ENCODE measurements at regions not wholly inside any gene's neighbourhood (a gene's known extent, or its start where the extent isn't known, plus 50 kb on each side); places are given as distances from the start of the nearest gene placed in this dataset.
"Not testable (repeated sequence)": the region's sequence is repeated elsewhere in the genome, so short reads cannot be mapped to it uniquely, and the experiment has no call there.

DNA sequence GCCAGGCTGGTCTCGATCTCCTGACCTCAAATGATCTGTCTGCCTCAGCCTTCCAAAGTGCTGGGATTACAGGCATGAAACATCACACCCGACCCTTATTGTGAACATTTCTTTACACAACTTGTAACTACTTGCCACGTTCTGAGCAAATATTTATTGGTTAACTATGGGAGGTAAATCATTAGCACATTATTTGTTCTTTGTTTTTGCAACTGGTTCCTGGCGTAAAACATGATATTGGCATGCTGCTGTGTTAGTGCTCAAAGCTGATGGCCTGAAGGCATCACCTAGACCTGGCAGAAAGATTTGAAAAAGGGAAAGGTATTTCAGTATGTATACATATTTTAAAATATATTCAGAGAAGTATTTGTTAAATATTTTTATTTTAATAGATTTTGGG, 438.3 kb upstream of the PRKX start:
- DNase-seq (ENCODE audit: extremely low read depth in 1 of 11, low read depth in 9 of 11, low spot score in 4 of 11) = no peak

DNA sequence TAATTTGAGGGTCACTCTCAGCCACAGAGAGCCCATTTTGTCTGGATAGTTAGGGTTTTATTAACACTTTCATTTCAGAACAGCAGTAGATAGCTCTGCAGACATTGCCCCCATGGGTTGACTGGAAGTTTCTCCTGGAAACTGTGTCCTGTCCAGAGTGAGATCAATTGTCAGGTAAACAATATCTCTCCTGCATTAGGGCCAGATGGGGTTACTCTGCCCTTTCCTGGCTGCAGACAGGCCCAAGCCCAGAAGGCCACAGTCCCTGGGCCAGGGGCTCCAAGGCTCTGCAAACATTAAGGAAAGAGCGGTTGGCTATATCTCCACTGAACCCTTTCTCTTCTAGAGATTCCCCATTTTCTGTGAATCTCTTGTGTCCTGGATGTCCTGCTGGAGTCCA, 436.8 kb upstream of the PRKX start:
- DNase-seq (ENCODE audit: extremely low read depth in 1 of 11, low read depth in 9 of 11, low spot score in 4 of 11) = no peak

- no peak for DNase-seq (ENCODE audit: extremely low read depth in 1 of 11, low read depth in 9 of 11, low spot score in 4 of 11)
Observed at GRCh38 chrX:4129626-4130025, 416.2 kb upstream of the PRKX start.

DNA sequence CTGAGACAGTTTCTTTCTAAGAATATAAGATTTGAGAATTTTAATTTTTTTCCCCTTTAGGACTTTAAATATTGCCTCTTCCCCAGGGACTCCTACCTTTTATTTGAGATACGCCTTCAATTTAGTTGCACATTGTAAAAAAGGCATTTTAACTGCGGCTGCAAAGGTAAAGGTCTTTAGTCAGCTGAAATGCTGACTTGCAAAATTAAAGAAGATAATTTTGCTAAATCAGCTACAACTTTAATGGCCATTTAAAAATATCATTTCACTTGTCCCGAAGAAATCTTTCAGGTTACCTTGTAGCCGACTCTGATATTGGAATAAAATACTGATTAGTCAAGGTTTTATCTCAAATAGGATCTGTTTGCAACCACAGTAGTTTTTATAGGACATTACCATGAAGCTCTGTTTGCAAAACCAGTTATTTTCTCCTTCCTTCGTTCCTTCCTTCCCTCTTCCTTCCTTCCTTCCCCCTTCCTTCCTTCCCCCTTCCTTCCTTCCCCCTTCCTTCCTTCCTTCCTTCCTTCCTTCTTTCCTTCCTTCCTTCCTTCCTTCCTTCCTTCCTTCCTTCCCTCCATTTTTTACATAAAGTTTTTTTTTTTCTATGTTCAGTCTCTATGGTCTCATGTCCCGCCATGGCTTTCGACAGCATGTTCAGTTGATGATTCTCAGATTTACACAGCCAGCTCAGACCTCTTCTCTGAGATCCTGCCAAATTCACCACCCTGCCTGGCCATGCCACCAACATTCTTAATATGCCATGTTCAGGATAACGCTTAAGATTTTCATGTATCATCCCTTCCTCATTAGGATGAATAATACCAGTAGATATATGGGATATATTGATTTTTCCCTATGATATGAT, 405.4 kb upstream of the PRKX start:
- no peak for DNase-seq (ENCODE audit: extremely low read depth in 1 of 11, low read depth in 9 of 11, low spot score in 4 of 11)

- peak in 1 of 11 donors; percentile 18 for DNase-seq (ENCODE audit: extremely low read depth in 1 of 11, low read depth in 9 of 11, low spot score in 4 of 11)
Observed at GRCh38 chrX:4110964-4111363, 397.5 kb upstream of the PRKX start.

DNA sequence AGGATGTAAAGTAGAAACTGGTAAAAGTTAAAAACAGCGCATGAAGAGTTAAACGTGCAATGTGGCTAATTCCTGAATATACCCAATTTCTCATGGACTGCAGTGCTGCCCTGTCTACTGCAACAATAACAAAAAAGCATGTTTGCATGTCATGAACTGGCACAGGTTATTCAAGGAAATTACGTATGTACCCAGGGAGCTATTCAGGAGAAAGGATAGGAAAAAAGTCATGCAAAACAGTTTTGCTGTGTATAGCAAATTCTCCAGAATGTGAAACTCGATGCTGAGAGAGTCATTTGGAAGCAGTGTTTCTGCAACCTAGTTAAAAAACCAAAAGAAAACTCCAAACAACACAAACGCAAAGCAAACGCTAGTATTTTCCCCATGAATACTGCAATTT, 381.5 kb upstream of the PRKX start:
- no peak for DNase-seq (ENCODE audit: extremely low read depth in 1 of 11, low read depth in 9 of 11, low spot score in 4 of 11)

DNA sequence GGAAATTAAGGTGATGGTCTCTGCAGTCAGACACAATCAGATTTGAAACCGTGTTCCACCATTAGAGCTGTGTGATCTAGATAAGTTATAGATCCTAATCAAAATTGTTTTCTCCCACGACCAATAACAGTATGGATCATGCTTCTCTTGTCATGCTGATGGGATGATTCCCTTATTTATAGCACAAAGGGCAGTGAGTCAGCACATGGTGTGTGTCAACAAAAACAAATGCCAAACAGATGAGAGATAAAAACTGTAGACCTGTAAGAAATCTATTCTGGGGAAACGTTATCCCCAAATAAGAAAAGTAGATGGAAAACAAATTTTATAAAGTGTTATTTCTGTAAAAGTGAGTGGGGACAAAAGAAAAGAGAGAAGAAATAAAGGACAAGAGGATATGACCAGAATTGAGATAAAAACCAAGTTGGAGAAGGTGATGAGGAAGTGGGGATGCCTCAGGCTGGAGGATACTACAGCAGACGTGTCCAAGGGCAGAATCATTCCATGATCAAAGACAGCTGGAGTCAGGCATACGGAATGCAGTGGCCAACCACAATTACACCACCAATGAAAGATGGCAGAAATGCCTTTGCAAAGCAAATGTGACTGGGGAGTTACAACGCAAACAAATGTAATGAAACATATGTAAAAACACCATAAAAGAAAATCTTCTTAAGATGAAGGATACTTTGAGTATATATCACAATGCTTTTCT, 377.8 kb upstream of the PRKX start:
- no peak for DNase-seq (ENCODE audit: extremely low read depth in 1 of 11, low read depth in 9 of 11, low spot score in 4 of 11)

DNA sequence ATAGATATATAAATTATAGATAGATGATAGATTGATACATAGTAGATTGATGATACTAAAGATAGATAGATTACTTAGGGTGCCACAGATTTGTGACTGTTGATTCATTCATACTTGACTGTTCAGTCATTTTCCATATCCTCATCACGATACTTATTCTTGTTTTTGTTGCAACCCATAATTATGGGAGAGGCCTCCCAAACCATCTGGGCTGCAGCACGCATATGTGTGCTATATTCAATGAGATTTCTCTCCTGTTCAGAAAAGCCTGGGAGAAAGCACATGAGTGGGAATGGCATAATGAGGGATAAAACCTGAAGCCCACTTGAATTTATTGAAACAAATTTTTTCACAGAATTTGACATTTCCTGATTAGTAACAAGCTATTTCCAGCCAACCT, 346.4 kb upstream of the PRKX start:
- DNase-seq (ENCODE audit: extremely low read depth in 1 of 11, low read depth in 9 of 11, low spot score in 4 of 11) = no peak

- DNase-seq (ENCODE audit: extremely low read depth in 1 of 11, low read depth in 9 of 11, low spot score in 4 of 11) = no peak
Observed at GRCh38 chrX:4043951-4044350, 330.5 kb upstream of the PRKX start.

GRCh38 chrX:4035874-4036273, 322.4 kb upstream of the PRKX start:
- no peak for DNase-seq (ENCODE audit: extremely low read depth in 1 of 11, low read depth in 9 of 11, low spot score in 4 of 11)

DNA sequence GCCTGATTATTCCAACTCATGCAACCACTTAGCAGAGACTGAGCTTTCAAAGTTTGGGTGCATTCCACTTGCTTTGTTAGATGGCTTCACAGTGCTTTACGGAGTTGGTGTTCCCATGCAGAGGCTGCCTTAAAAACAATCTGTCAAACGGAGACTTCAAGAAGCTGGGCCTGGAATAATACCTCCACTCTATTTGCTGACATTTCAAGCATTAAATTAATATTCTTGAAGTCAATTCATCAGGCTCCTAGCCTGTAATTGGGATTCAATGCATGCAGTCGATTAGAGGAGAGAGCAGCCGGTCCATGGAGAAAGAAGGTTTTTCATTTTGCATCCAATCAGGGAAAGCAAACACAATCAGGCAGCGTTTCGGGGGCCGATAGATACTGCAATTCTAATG, 314.7 kb upstream of the PRKX start:
- DNase-seq (ENCODE audit: extremely low read depth in 1 of 11, low read depth in 9 of 11, low spot score in 4 of 11) = no peak

DNA sequence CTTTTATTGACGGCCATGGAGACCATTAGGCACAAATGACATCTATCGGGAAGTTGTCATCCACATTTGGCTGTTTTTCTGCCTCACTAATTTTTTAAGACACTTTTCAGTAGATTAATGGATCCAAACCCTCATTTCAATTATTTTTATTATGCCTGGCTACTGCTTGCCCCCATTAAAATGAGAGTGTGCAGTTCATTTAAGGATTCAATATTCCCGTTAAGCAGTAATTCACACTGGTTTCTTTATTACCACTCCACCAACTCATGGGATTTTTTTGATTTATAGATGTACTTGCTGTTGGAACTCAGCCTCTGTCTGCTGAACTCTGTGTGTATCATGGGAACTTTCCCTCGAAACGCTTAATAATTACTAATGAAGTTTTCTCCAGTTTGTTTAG, 291.8 kb upstream of the PRKX start:
- no peak for DNase-seq (ENCODE audit: extremely low read depth in 1 of 11, low read depth in 9 of 11, low spot score in 4 of 11)

DNA sequence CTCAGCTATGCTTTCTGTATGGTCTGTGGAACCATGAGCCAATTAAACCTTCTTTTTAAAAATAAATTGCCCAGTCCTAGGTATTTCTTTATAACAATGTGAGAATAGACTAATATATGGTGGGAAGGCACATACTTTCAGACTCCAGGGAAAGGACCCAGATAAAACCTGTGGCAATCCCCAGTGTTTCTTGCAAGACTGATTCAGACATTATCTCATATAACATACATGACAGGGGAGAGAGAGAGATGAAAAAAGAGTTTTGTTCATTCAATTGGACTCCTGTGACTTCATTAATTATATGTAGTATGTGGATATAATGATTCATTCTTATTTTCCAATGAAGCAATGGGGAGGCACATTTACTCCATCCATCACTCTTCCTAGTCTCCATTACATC, 291.4 kb upstream of the PRKX start:
- DNase-seq (ENCODE audit: extremely low read depth in 1 of 11, low read depth in 9 of 11, low spot score in 4 of 11) = no peak

- no peak for DNase-seq (ENCODE audit: extremely low read depth in 1 of 11, low read depth in 9 of 11, low spot score in 4 of 11)
Observed at GRCh38 chrX:3994315-3994714, 280.9 kb upstream of the PRKX start.

DNA sequence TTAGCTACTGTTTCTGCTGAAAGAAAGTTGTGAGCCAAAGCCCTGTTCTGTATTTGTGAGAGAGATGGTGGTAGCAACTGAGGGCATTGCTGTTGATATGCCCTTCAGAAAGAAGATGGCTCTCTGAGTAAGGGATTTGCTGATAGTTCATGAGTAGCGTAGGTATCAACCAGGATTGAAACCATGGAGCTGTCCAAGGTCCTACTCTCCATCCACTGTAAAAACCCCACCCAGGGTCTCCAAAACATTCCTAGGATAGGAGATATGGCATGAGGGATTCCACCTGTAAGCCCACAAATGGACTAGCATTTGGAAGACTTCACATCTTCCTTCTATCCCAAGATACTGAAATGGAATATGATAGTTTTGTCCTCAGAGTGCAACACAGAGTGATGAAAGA, 277.1 kb upstream of the PRKX start:
- DNase-seq (ENCODE audit: extremely low read depth in 1 of 11, low read depth in 9 of 11, low spot score in 4 of 11) = peak in 2 of 11 donors; percentile 1 to 3

GRCh38 chrX:3972104-3972858, 258.8 kb upstream of the PRKX start:
- DNase-seq (ENCODE audit: extremely low read depth in 1 of 11, low read depth in 9 of 11, low spot score in 4 of 11) = not testable (repeated sequence)

- no peak for DNase-seq (ENCODE audit: extremely low read depth in 1 of 11, low read depth in 9 of 11, low spot score in 4 of 11)
Observed at GRCh38 chrX:3968749-3969148, 255.3 kb upstream of the PRKX start.

- no peak for DNase-seq (ENCODE audit: extremely low read depth in 1 of 11, low read depth in 9 of 11, low spot score in 4 of 11)
Observed at GRCh38 chrX:3963980-3964379, 250.5 kb upstream of the PRKX start.

GRCh38 chrX:3962511-3963311, 249.3 kb upstream of the PRKX start:
- DNase-seq (ENCODE audit: extremely low read depth in 1 of 11, low read depth in 9 of 11, low spot score in 4 of 11) = peak in 4 of 11 donors; percentile 7 to 39 (median 18)
